A673 (cell line): ENCODE measurements at regions not wholly inside any gene's neighbourhood (a gene's known extent, or its start where the extent isn't known, plus 50 kb on each side); places are given as distances from the start of the nearest gene placed in this dataset.

Experiments used
- BruUV-seq: library from RNA; stranded (reverse); fragments of 400-500 nt; replicated peaks from 2 replicates; lab custom pipeline; 2021; lab: Mats Ljungman, UMichigan
- CTCF ChIA-PET: fragments of 300-600 bp; sonication (Branson Sonifier 250); formaldehyde crosslinking; loops from one replicate; lab custom pipeline; 2022; ENCODE audit warnings: antibody characterized with exemption; lab: Charles Lee
- POLR2A ChIA-PET: fragments of 300-600 bp; sonication (Branson Sonifier 250); formaldehyde crosslinking; loops from one replicate; lab custom pipeline; 2022; ENCODE audit warnings: antibody characterized with exemption; ENCODE audit not compliant: low non-redundant PET; lab: Charles Lee
- DNase-seq: peaks from one replicate; pipeline ENCODE4 v3.0.0-alpha.2; 2015; ENCODE audit warnings: low spot score
- H3K27ac ChIP-seq: fragments of 200-600 bp; sonication (generic); 2 replicates; pipeline ENCODE4 v1.5.1; 2016; ENCODE audit warnings: mixed run types, low read depth, mild to moderate bottlenecking, mixed read lengths, antibody characterized with exemption, low read length; ENCODE audit not compliant: poor library complexity, severe bottlenecking
- H3K27me3 ChIP-seq: fragments of 200-600 bp; sonication (generic); replicated peaks from 2 replicates; pipeline ENCODE4 v1.6.1; 2017; ENCODE audit warnings: mixed run types, low read depth, mild to moderate bottlenecking, mixed read lengths, antibody characterized with exemption, low read length; ENCODE audit not compliant: insufficient read depth, poor library complexity
- H3K36me3 ChIP-seq: fragments of 200-600 bp; sonication (generic); 2 replicates; pipeline ENCODE4 v1.6.1; 2016; ENCODE audit warnings: mixed run types, mild to moderate bottlenecking, mixed read lengths, antibody characterized with exemption, low read length; ENCODE audit not compliant: insufficient read depth, poor library complexity, severe bottlenecking
- H3K4me1 ChIP-seq: fragments of 200-600 bp; sonication (generic); 2 replicates; pipeline ENCODE4 v1.6.1; 2017; ENCODE audit warnings: mixed run types, mild to moderate bottlenecking, mixed read lengths, antibody characterized with exemption, low read length; ENCODE audit not compliant: insufficient read depth, poor library complexity, severe bottlenecking
- H3K4me3 ChIP-seq: fragments of 200-600 bp; sonication (generic); 2 replicates; pipeline ENCODE4 v1.5.1; 2016; ENCODE audit warnings: low read depth, mixed run types, mild to moderate bottlenecking, mixed read lengths, low read length; ENCODE audit not compliant: poor library complexity, severe bottlenecking
- H3K9me3 ChIP-seq: fragments of 200-600 bp; sonication (generic); 2 replicates; pipeline ENCODE4 v1.6.1; 2016; ENCODE audit warnings: mixed run types, low read depth, mild to moderate bottlenecking, mixed read lengths, antibody characterized with exemption, low read length; ENCODE audit not compliant: poor library complexity, severe bottlenecking
- CTCF ChIP-seq: fragments of 300-800, 200-600 bp; sonication (generic); conservative IDR thresholded peaks from 2 replicates; pipeline ENCODE4 v1.5.1; 2017; ENCODE audit warnings: low read depth, mild to moderate bottlenecking, antibody characterized with exemption, low read length, moderate library complexity, mixed read lengths
- EZH2 ChIP-seq: fragments of 200-600 bp; sonication (generic); IDR thresholded peaks from 2 replicates; pipeline ENCODE4 v1.6.1; 2017; ENCODE audit warnings: borderline replicate concordance, low read depth, mild to moderate bottlenecking, mixed read lengths, antibody characterized with exemption, low read length; ENCODE audit not compliant: poor library complexity, severe bottlenecking
- intact Hi-C: fragments of 100-400 bp; cut with micrococcal nuclease; formaldehyde crosslinking; loops from one replicate; pipeline ENCODE4 v1.10.0; 2022; ENCODE audit not compliant: unreplicated experiment

GRCh38 chr11:28592141-28592540 lies 484.0 kb downstream of the METTL15 start:
- peaks cover 75% of the 10 kb centered on the region for H3K27me3 ChIP-seq
- no peaks in the 10 kb centered on the region for H3K36me3 ChIP-seq
- H3K9me3 ChIP-seq, result no peaks in the 10 kb centered on the region
- intact Hi-C loops, result no loop called here
- H3K27ac ChIP-seq, result no peak overlapping the region
- BruUV-seq, result no TSS peak
- DNase-seq, result no peak
- no peak for TF ChIP-seq EZH2
- no peak for TF ChIP-seq CTCF
- ChIA-PET POLR2A (no interaction called here), CTCF (no interaction called here)
- no peak overlapping the region for H3K4me3 ChIP-seq
- no peaks in the 10 kb centered on the region for H3K4me1 ChIP-seq

- no peak for DNase-seq
- BruUV-seq, result no TSS peak
Observed at GRCh38 chr11:28584992-28585391, 476.8 kb downstream of the METTL15 start.

GRCh38 chr11:28582506-28582905 lies 474.3 kb downstream of the METTL15 start:
- CTCF ChIA-PET, result no interaction called here
- H3K36me3 ChIP-seq, result no peaks in the 10 kb centered on the region
- intact Hi-C loops, result no loop called here
- H3K4me3 ChIP-seq, result no peak overlapping the region
- H3K27me3 ChIP-seq, result peaks cover 14% of the 10 kb centered on the region
- no peaks in the 10 kb centered on the region for H3K9me3 ChIP-seq
- DNase-seq, result no peak
- no TSS peak for BruUV-seq
- TF ChIP-seq EZH2 (no peak), CTCF (no peak)
- POLR2A ChIA-PET, result no interaction called here
- H3K4me1 ChIP-seq, result no peaks in the 10 kb centered on the region
- H3K27ac ChIP-seq, result no peak overlapping the region

More at GRCh38 chr11:28584992-28585391, 476.8 kb downstream of the METTL15 start:
- Histone ChIP-seq H3K4me1 (no peaks in the 10 kb centered on the region), H3K36me3 (no peaks in the 10 kb centered on the region), H3K4me3 (no peak overlapping the region), H3K9me3 (no peaks in the 10 kb centered on the region), H3K27me3 (peaks cover 32% of the 10 kb centered on the region), H3K27ac (no peak overlapping the region)
- CTCF ChIA-PET, result no interaction called here
- POLR2A ChIA-PET, result no interaction called here
- intact Hi-C loops, result no loop called here
- no peak for TF ChIP-seq CTCF
- TF ChIP-seq EZH2, result no peak
